GM12878 (cell line): ENCODE measurements at regions not wholly inside any gene's neighbourhood (a gene's known extent, or its start where the extent isn't known, plus 50 kb on each side); places are given as distances from the start of the nearest gene placed in this dataset.

Experiments
- ATAC-seq: fragments of 200-7000 bp; cut with Tn5 transposase; 3 replicates; pipeline ENCODE4 v1.9.1; 2020; ENCODE audit warnings: mild to moderate bottlenecking, moderate library complexity
- BruUV-seq: library from RNA; stranded (reverse); fragments of 400-500 nt; replicated peaks from 2 replicates; lab custom pipeline; 2021; lab: Mats Ljungman, UMichigan
- CTCF ChIA-PET: fragments of 300-600 bp; sonication (Branson Sonifier 250); formaldehyde crosslinking; extraction: SDS; loops from one replicate; lab custom pipeline; 2021; ENCODE audit warnings: inconsistent platforms; lab: Yijun Ruan, JAX
- POLR2A ChIA-PET: fragments of 350-600 bp; formaldehyde crosslinking; extraction: SDS; loops from one replicate; lab custom pipeline; 2021; ENCODE audit warnings: inconsistent platforms; lab: Charles Lee
- RAD21 ChIA-PET: fragments of 300-600 bp; sonication (Branson Sonifier 250); formaldehyde crosslinking; loops from one replicate; lab custom pipeline; 2023; ENCODE audit warnings: antibody characterized with exemption; ENCODE audit not compliant: unreplicated experiment; lab: Charles Lee
- SMC1A ChIA-PET: fragments of 300-600 bp; sonication (Branson Sonifier 250); formaldehyde crosslinking; loops from one replicate; lab custom pipeline; 2023; ENCODE audit not compliant: unreplicated experiment, uncharacterized antibody; lab: Charles Lee
- DNase-seq: peaks from one replicate; pipeline ENCODE4 v3.0.0-alpha.2; 2011; ENCODE audit warnings: low read depth, low spot score
- FAIRE-seq: peaks from 3 replicates; lab custom pipeline; 2011; peaks lifted over from hg19 to GRCh38; lab: Jason Lieb, UNC
- H2AFZ ChIP-seq: 2 replicates; pipeline ENCODE4 v1.6.0; 2011; ENCODE audit warnings: low read depth, low read length, control low read depth; ENCODE audit not compliant: control insufficient read depth
- H3K27ac ChIP-seq: 2 replicates; pipeline ENCODE4 v1.5.1; 2011; ENCODE audit warnings: control low read depth; ENCODE audit not compliant: control insufficient read depth, insufficient read depth
- H3K27me3 ChIP-seq, 2 experiments: replicated peaks in 1 of 2; 2 replicates each; pipeline versions ENCODE4 v1.6.0 to v1.6.1; 2011; ENCODE audit warnings: low read length in 1 of 2; ENCODE audit not compliant: control insufficient read depth in 2 of 2, insufficient read depth in 2 of 2
- H3K36me3 ChIP-seq, 2 experiments: 2 replicates each; pipeline ENCODE4 v1.5.1; 2011; ENCODE audit warnings: low read length in 1 of 2; ENCODE audit not compliant: control insufficient read depth in 2 of 2, insufficient read depth in 2 of 2
- H3K4me1 ChIP-seq: 2 replicates; pipeline ENCODE4 v1.6.1; 2011; ENCODE audit warnings: mild to moderate bottlenecking, low read length, moderate library complexity, mixed read lengths; ENCODE audit not compliant: control insufficient read depth, insufficient read depth
- H3K4me2 ChIP-seq: 2 replicates; pipeline ENCODE4 v1.6.0; 2011; ENCODE audit warnings: control low read depth; ENCODE audit not compliant: control insufficient read depth, insufficient read depth
- H3K4me3 ChIP-seq: fragments of 200-600 bp; sonication (generic); 2 replicates; pipeline ENCODE4 v1.5.1; 2016
- H3K79me2 ChIP-seq: 2 replicates; pipeline ENCODE4 v1.6.0; 2011; ENCODE audit warnings: low read length; ENCODE audit not compliant: control insufficient read depth, insufficient read depth
- H3K9ac ChIP-seq: 2 replicates; pipeline ENCODE4 v1.8.0; 2011; ENCODE audit warnings: low read length, control low read depth, mixed read lengths; ENCODE audit not compliant: control insufficient read depth, insufficient read depth
- H3K9me3 ChIP-seq: replicated peaks from 3 replicates; pipeline ENCODE4 v1.5.1; 2011; ENCODE audit warnings: mild to moderate bottlenecking, low read length; ENCODE audit not compliant: control insufficient read depth, insufficient read depth
- H4K20me1 ChIP-seq: 2 replicates; pipeline ENCODE4 v1.6.0; 2011; ENCODE audit not compliant: control insufficient read depth, insufficient read depth
- ATF3 ChIP-seq: IDR thresholded peaks from 2 replicates; pipeline ENCODE4 v1.6.1; 2011; ENCODE audit warnings: low read depth, mild to moderate bottlenecking, low read length, moderate library complexity, borderline replicate concordance; ENCODE audit errors: extremely low read depth
- BHLHE40 ChIP-seq, 2 experiments: fragments of 450-650 bp in 1 of 2; IDR thresholded peaks; 2 replicates each; pipeline ENCODE4 v1.6.1; 2011 to 2017; ENCODE audit warnings: low read depth in 2 of 2, borderline replicate concordance in 1 of 2, improper control_type of control experiment in 1 of 2, low read length in 1 of 2, mild to moderate bottlenecking in 1 of 2
- CBX3 ChIP-seq: fragments of 200-600 bp; sonication (generic); IDR thresholded peaks from 2 replicates; pipeline ENCODE4 v1.6.1; 2016; ENCODE audit warnings: low read depth, borderline replicate concordance
- ESRRA ChIP-seq: IDR thresholded peaks from 2 replicates; pipeline ENCODE4 v1.6.1; 2012; ENCODE audit warnings: mild to moderate bottlenecking, low read length, improper control_type of control experiment
- JUNB ChIP-seq: IDR thresholded peaks from 2 replicates; pipeline ENCODE4 v1.6.1; 2016; ENCODE audit warnings: antibody characterized with exemption, mild to moderate bottlenecking
- KAT2A ChIP-seq: conservative IDR thresholded peaks from 2 replicates; pipeline ENCODE4 v1.6.1; 2011; ENCODE audit warnings: low read depth, low read length; ENCODE audit not compliant: control insufficient read depth
- MYC ChIP-seq: IDR thresholded peaks from 2 replicates; pipeline ENCODE4 v1.6.1; 2011; ENCODE audit warnings: mild to moderate bottlenecking, low read length, moderate library complexity, inconsistent platforms; ENCODE audit not compliant: insufficient read depth, insufficient replicate concordance, insufficient read length, severe bottlenecking
- RAD21 ChIP-seq: IDR thresholded peaks from 2 replicates; pipeline ENCODE4 v1.6.1; 2011; ENCODE audit warnings: mild to moderate bottlenecking, low read depth, low read length, moderate library complexity; ENCODE audit not compliant: insufficient read depth
- SKIL ChIP-seq: fragments of 450-650 bp; IDR thresholded peaks from 2 replicates; pipeline ENCODE4 v1.6.1; 2017; ENCODE audit warnings: mild to moderate bottlenecking, low read depth, inconsistent platforms; ENCODE audit not compliant: poor library complexity, severe bottlenecking
- SREBF2 ChIP-seq: IDR thresholded peaks from 2 replicates; pipeline ENCODE4 v1.6.1; 2012; ENCODE audit warnings: mild to moderate bottlenecking, low read length
- WGBS: methylation state at CpG from one replicate; pipeline ENCODE4 v1.1.6; 2016; ENCODE audit warnings: low lambda C conversion rate; ENCODE audit not compliant: insufficient replicate concordance, insufficient coverage; ENCODE audit errors: missing lambda C conversion rate; 5-methylcytosine and 5-hydroxymethylcytosine counted together
- in situ Hi-C: fragments of 300-500 bp; cut with MboI; formaldehyde crosslinking; loops from 9 replicates; pipeline ENCODE4 v1.14.3; 2018; ENCODE audit warnings: mixed read lengths
- intact Hi-C: fragments of 100-400 bp; cut with micrococcal nuclease; formaldehyde crosslinking; loops from one replicate; pipeline ENCODE4 v1.14.2; 2022; ENCODE audit not compliant: unreplicated experiment
- TF ChIP-seq, protein P1 (sequence below): fragments of 450-650 bp; IDR thresholded peaks from 2 replicates; pipeline ENCODE4 v1.6.1; 2014; ENCODE audit warnings: mild to moderate bottlenecking
- TF ChIP-seq, protein P2 (sequence below): fragments of 450-650 bp; formaldehyde crosslinking; IDR thresholded peaks from 2 replicates; pipeline ENCODE4 v1.4.0; 2020; ENCODE audit warnings: mild to moderate bottlenecking, moderate library complexity

GRCh38 chr18:33951031-33951430 is 273.7 kb downstream of the NOL4 start (continued):
- TF ChIP-seq, protein P1, sequence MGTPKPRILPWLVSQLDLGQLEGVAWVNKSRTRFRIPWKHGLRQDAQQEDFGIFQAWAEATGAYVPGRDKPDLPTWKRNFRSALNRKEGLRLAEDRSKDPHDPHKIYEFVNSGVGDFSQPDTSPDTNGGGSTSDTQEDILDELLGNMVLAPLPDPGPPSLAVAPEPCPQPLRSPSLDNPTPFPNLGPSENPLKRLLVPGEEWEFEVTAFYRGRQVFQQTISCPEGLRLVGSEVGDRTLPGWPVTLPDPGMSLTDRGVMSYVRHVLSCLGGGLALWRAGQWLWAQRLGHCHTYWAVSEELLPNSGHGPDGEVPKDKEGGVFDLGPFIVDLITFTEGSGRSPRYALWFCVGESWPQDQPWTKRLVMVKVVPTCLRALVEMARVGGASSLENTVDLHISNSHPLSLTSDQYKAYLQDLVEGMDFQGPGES = no peak
- TF ChIP-seq SKIL (no peak), ESRRA (no peak), KAT2A (no peak)

DNA sequence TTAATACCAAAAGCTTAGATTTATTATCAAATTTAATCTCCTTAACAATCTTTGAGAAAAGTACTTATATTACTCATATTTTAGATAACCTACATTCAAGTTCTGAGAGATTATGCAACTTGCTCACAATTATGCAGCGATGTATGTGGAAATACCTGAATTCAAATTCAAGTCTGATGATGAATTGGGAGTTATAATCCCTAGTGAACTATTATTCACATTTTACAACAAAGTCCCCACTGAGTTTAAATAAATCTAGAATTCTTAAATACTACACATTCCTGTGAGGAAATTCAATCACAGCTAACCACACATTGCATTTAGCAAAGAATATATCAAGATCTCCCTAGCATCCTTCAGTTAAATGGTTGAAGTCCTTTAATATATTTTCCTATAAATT is 278.4 kb downstream of the NOL4 start:
- in situ Hi-C loops = no loop called here
- TF ChIP-seq, protein P2, sequence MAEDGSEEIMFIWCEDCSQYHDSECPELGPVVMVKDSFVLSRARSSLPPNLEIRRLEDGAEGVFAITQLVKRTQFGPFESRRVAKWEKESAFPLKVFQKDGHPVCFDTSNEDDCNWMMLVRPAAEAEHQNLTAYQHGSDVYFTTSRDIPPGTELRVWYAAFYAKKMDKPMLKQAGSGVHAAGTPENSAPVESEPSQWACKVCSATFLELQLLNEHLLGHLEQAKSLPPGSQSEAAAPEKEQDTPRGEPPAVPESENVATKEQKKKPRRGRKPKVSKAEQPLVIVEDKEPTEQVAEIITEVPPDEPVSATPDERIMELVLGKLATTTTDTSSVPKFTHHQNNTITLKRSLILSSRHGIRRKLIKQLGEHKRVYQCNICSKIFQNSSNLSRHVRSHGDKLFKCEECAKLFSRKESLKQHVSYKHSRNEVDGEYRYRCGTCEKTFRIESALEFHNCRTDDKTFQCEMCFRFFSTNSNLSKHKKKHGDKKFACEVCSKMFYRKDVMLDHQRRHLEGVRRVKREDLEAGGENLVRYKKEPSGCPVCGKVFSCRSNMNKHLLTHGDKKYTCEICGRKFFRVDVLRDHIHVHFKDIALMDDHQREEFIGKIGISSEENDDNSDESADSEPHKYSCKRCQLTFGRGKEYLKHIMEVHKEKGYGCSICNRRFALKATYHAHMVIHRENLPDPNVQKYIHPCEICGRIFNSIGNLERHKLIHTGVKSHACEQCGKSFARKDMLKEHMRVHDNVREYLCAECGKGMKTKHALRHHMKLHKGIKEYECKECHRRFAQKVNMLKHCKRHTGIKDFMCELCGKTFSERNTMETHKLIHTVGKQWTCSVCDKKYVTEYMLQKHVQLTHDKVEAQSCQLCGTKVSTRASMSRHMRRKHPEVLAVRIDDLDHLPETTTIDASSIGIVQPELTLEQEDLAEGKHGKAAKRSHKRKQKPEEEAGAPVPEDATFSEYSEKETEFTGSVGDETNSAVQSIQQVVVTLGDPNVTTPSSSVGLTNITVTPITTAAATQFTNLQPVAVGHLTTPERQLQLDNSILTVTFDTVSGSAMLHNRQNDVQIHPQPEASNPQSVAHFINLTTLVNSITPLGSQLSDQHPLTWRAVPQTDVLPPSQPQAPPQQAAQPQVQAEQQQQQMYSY (CRISPR knock-in tag) = no peak
- no peak for TF ChIP-seq ATF3
- no peak for TF ChIP-seq SKIL
- TF ChIP-seq BHLHE40 (IDR thresholded peaks at IDR 0.05; ENCODE audit: borderline replicate concordance in 1 of 2, low read depth in 2 of 2, low read length in 1 of 2) = no peak
- no peak for TF ChIP-seq SREBF2
- TF ChIP-seq CBX3 = no peak
- TF ChIP-seq JUNB = no peak
- TF ChIP-seq RAD21 = no peak
- TF ChIP-seq MYC = no peak

More for the DNA sequence above, 278.4 kb downstream of the NOL4 start:
- H3K27me3 ChIP-seq = no peaks in the 10 kb centered on the region
- FAIRE-seq (no peak), DNase-seq (no peak), ATAC-seq (no peak)
- RAD21 ChIA-PET = interaction anchor here (1.0 kb wide), 1 partner anchor 39 kb away, joined by 3 read pairs; no protein-coding TSS in a partner anchor
- no TSS peak for BruUV-seq
- no peak overlapping the region for H3K9ac ChIP-seq
- CTCF ChIA-PET = interaction anchor here (1.7 kb wide), 1 partner anchor 10 kb away, joined by 3 read pairs; no protein-coding TSS in a partner anchor
- no peaks in the 10 kb centered on the region for H3K36me3 ChIP-seq
- intact Hi-C loops = no loop called here
- H3K9me3 ChIP-seq = no peaks in the 10 kb centered on the region
- no peaks in the 10 kb centered on the region for H3K4me1 ChIP-seq
- POLR2A ChIA-PET = interaction anchor here (0.5 kb wide), 1 partner anchor 425 kb away, joined by 4 read pairs; no protein-coding TSS in a partner anchor
- no peak overlapping the region for H2AFZ ChIP-seq
- H3K27ac ChIP-seq = no peak overlapping the region
- H3K79me2 ChIP-seq = no peaks in the 10 kb centered on the region
- 37% methylated on average over 1 of the region's 1 CpG for WGBS
- H4K20me1 ChIP-seq = no peaks in the 10 kb centered on the region
- H3K4me3 ChIP-seq = no peak overlapping the region
- SMC1A ChIA-PET = interaction anchor here (1.0 kb wide), 2 partner anchors 12 kb away, joined by 3 to 4 read pairs; no protein-coding TSS in a partner anchor
- H3K4me2 ChIP-seq = no peak overlapping the region
